Hematopoietic multipotent progenitor cell treated with erythropoietin and hydrocortisone succinate and interleukin-3 and kit ligand, for 15 days (in vitro differentiated cells): ENCODE measurements at regions not wholly inside any gene's neighbourhood (a gene's known extent, or its start where the extent isn't known, plus 50 kb on each side); places are given as distances from the start of the nearest gene placed in this dataset.

Source experiments
- DNase-seq: peaks from one replicate; pipeline ENCODE4 v3.0.0-alpha.2; 2015; ENCODE audit warnings: low spot score

- no peak for DNase-seq
These were observed 183.5 kb downstream of the CBLN2 start for GRCh38 chr18:72360634-72361033.

GRCh38 chr18:72342933-72343332 is 201.2 kb downstream of the CBLN2 start:
- no peak for DNase-seq

DNA sequence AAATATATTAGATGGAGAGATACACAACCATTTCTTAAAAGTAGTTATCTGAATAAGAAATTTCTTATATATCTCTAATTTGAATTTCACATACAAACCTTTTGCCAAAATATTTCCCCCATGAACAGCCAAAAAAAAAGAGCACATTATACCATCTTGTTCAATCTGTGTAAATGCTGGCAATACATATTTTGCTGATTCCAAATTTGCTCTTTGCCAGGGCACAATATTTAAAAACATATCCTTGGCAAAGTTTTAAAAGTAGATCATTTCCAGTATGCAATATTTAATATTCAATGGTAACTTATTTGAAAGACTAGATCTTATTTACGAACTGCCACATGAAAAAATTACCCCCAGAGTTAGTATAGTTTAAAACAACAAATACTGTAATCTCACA is 204.2 kb downstream of the CBLN2 start:
- no peak for DNase-seq

DNA sequence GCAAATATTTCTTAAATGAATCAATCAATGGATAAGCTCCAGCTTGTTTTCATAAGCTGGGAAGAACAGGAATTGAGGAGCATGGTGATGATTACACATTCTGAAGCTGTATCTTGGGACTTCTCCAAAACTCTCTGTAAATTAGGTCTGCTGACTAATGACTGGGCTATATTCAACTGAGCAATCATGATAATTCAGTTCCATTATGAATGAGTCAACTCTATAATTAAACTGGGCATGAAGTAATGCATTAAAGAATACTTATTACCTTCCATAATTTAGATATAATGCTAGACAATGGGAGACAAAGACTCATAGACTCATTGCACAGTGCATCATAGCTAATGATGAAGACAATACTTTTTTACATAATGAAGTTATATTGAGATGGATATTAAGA is 207.4 kb downstream of the CBLN2 start:
- DNase-seq = no peak

DNA sequence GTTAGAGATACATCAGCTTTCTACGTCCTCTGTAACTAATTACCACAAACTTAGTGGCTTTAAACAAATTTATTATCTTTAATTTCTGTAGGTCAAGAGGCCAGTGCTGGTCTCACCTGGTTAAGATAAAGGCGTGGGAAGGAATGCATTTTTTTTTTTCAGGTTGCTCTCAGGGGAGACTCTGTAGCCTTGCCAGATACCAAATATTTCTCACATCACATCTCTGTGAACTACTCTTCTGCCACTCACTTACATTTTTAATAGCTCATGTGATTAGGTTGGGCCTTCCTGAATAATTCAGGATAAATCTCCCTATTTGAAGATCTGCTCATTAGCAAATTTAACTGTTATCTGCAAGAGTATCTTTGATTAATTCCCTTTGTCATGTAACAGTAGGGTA is 214.6 kb downstream of the CBLN2 start:
- no peak for DNase-seq

- no peak for DNase-seq
These were observed 218.8 kb downstream of the CBLN2 start for GRCh38 chr18:72325307-72325706.

GRCh38 chr18:72324677-72325076 is 219.5 kb downstream of the CBLN2 start:
- no peak for DNase-seq

DNA sequence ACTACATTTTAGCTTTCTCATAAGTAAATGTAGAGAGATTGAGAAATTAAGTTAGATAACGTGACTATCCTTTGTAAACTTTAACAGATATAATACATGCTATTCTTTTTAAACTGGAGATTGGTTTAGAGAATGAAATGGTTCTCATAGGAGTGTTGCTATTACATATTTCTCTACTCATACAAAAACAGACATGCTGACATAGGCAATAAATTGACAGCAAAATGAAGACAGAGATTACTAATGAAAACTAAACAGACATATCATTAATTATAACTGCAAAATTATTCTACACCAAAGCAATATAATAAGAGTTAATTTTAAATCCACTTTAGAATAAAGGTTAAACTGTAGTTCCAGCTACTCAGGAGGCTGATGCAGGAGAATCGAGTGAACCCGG is 227.6 kb downstream of the CBLN2 start:
- no peak for DNase-seq

DNA sequence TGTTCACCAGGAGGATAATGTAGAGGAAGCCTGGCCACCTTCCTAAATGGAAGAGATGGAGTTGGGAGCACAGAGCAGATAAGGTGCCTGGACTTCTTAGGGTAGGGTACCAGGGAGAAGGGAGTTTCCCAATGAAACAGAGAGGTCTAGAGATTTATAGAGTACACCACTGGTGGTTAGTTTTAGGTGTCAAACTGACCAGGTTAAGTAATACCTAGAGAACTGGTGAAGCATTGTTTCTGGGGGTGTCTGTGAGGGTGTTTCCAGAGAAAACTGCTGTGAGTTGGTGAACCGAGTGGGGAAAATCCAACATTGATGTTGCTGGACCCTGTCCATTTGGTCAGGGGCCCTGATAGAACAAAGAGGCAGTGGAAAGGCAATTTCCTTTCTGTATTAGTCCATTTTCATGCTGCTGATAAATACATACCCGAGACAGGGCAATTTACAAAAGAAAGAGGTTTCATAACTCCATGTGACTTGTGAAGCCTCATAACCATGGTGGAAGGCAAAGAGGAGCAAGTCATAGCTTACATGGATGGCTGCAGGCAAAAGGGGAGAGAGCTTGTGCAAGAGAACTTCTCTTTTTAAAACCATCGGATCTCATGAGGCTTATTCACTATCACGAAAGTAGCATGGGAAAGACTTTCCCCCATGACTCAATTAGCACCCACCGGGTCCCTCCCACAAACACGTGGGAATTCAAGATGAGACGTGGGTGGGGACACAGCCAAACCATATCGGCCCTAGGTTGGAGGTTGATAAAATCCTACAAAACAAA is 260.8 kb downstream of the CBLN2 start:
- no peak for DNase-seq

DNA sequence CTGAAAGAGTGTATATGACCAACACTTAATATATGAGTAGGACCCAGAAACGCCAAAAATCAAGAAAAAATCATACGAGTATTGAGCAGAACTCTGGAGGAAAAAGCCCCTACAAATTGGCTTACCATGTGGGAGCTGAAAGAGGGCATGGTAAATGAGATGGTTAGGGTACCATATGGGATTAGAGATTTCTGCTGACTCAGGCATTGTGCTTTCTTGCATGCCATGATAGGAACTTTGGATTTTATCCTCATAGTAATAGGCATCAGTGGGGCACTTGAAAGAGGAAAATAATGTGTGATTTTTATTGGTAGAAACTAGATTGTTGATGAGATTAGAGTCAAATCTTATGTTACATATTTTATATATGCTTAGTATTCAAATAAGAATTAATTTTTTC is 271.1 kb downstream of the CBLN2 start:
- DNase-seq = no peak

DNA sequence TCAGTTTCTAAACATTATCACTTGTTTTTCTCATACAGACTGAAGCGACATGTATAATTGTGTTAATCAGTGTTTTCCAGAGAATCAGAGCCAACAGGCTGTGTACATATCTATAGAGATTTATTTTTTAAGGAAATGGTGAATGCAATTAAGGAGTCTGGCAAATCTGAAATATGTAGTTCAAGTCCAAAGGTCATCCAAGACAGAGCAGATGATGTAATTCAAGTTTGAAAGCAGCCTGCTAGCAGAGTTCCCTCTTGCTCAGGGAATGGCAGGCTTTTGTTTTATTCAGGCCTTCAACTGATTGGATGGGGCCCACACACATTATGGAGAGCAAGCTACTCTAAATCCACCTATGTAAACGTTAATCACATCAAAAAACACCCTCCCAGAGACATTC is 282.6 kb downstream of the CBLN2 start:
- no peak for DNase-seq

DNA sequence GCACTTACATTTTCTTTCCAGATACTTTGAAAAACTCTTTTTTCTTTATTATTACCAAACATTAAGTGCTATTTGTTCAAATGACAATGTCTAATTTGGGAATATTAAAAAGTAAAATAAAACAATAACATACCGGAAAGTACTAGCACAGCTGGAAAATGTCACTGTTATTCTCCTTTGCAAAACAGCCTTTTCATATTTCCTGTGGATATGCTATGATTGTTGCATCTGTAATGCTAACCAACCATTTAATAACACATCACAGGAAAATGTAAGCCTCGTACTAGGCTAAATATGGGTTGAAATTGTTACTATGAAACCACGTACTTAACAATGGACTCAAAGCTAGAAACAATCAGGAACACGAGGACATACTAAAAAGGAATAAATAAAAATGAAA is 298.1 kb downstream of the CBLN2 start:
- no peak for DNase-seq

GRCh38 chr18:72235422-72235821 is 308.7 kb downstream of the CBLN2 start:
- DNase-seq = no peak

- DNase-seq = no peak
These were observed 311.0 kb downstream of the CBLN2 start for GRCh38 chr18:72233106-72233505.

DNA sequence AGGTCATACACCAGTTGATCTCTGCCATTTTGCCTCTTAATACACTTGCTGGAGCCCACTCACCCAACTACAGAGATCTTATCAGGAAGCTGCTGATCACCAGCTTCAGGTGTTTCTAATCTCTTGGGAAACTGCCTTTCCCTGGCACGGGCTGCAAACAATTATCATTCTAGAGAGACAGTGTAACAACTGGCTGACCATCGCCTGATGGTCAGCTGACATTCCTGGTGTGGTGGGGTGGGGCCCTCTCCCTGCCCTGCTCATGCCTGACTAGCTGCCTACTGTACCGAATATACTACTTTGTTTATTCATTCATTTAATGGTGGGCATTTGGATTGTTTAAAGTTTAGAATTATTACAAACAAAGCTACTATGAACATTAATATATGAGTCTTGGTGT is 311.5 kb downstream of the CBLN2 start:
- DNase-seq = no peak

GRCh38 chr18:72225958-72226357 is 318.2 kb downstream of the CBLN2 start:
- no peak for DNase-seq

- no peak for DNase-seq
These were observed 320.4 kb downstream of the CBLN2 start for GRCh38 chr18:72223733-72224132.

- no peak for DNase-seq
These were observed 335.0 kb downstream of the CBLN2 start for GRCh38 chr18:72208920-72209676.

- no peak for DNase-seq
These were observed 336.9 kb downstream of the CBLN2 start for GRCh38 chr18:72207280-72207679.

DNA sequence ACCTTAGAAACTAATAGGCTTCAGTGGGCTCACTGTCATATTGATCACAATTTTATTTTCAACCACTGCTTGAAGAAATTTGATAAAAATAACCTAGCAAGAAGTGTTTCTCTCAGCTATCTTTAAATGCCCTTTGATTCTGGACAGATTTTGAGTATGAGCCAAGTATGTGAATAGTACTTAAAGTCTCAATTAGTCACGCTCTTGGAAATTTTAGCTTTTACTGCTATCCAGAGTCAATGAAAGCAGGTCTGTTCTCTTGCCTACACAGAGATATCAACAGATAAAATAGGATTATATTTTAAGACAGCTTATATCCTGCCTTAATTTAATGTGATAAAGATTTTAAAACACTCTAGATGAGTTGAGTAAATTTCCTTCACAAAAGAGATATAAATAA is 337.3 kb downstream of the CBLN2 start:
- DNase-seq = no peak

DNA sequence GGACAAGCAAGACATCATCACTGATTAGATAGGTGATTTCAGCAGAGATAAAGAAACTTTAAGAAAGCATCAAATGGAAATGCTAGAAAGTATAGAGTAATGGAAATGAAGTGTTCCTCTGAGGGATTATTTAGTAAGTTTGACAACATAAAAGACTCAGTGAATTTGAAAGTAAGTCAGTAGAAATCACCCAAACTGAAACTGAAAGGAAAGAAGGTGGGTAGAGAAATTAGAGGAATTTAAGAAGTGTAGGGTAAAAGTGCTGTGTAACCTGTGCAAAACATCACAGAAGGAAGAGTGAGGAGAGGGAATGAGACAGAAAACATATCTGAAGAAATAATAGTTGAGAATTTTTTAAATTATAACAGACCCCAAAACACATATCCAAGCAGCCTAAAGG is 343.1 kb downstream of the CBLN2 start:
- no peak for DNase-seq

GRCh38 chr18:72197591-72197990 is 346.6 kb downstream of the CBLN2 start:
- no peak for DNase-seq

GRCh38 chr18:72194072-72194471 is 350.1 kb downstream of the CBLN2 start:
- DNase-seq = no peak

- no peak for DNase-seq
These were observed 356.2 kb downstream of the CBLN2 start for GRCh38 chr18:72187956-72188355.
